Neural progenitor cell (in vitro differentiated cells): ENCODE measurements at regions not wholly inside any gene's neighbourhood (a gene's known extent, or its start where the extent isn't known, plus 50 kb on each side); places are given as distances from the start of the nearest gene placed in this dataset.

ENCODE experiments used
- DNase-seq: peaks from one replicate; pipeline ENCODE4 v3.0.0-alpha.2; 2016; ENCODE audit warnings: low spot score
- H2AFZ ChIP-seq: fragments of 200-600 bp; sonication (generic); replicated peaks from 2 replicates; pipeline ENCODE4 v1.6.1; 2016; ENCODE audit warnings: antibody characterized with exemption
- H3F3A ChIP-seq: fragments of 200-600 bp; sonication (generic); 2 replicates; pipeline ENCODE4 v1.6.1; 2016; ENCODE audit warnings: antibody characterized with exemption, low read depth
- H3K27ac ChIP-seq: fragments of 200-600 bp; sonication (generic); 2 replicates; pipeline ENCODE4 v1.5.1; 2016; ENCODE audit warnings: mild to moderate bottlenecking
- H3K27me3 ChIP-seq: fragments of 200-600 bp; sonication (generic); 2 replicates; pipeline ENCODE4 v1.6.1; 2016; ENCODE audit warnings: mild to moderate bottlenecking, moderate library complexity
- H3K36me3 ChIP-seq: fragments of 200-600 bp; sonication (generic); 2 replicates; pipeline ENCODE4 v1.5.1; 2016
- H3K4me1 ChIP-seq: fragments of 200-600 bp; sonication (generic); 2 replicates; pipeline ENCODE4 v1.6.1; 2016; ENCODE audit warnings: mixed run types
- H3K4me2 ChIP-seq: fragments of 200-600 bp; sonication (generic); 2 replicates; pipeline ENCODE4 v1.6.1; 2016
- H3K4me3 ChIP-seq: fragments of 200-600 bp; sonication (generic); 2 replicates; pipeline ENCODE4 v1.5.1; 2016
- H3K79me2 ChIP-seq: fragments of 200-600 bp; sonication (generic); 2 replicates; pipeline ENCODE4 v1.6.1; 2016; ENCODE audit warnings: low read depth
- H3K9ac ChIP-seq: fragments of 200-600 bp; sonication (generic); 2 replicates; pipeline ENCODE4 v1.6.1; 2016
- H3K9me3 ChIP-seq: fragments of 200-600 bp; sonication (generic); 2 replicates; pipeline ENCODE4 v1.5.1; 2016; ENCODE audit warnings: low read depth
- H4K20me1 ChIP-seq: fragments of 200-600 bp; sonication (generic); 2 replicates; pipeline ENCODE4 v1.6.1; 2016; ENCODE audit warnings: low read depth
- H3K27ac Mint-ChIP-seq: 3 replicates; pipeline ENCODE4 v1.8.0; 2021; ENCODE audit warnings: mixed read lengths
- H3K27me3 Mint-ChIP-seq: 2 replicates; pipeline ENCODE4 v1.8.0; 2022; ENCODE audit warnings: low read depth, mild to moderate bottlenecking, inconsistent platforms, moderate library complexity, mixed read lengths; ENCODE audit not compliant: insufficient read depth
- H3K36me3 Mint-ChIP-seq: 3 replicates; pipeline ENCODE4 v1.8.0; 2021; ENCODE audit warnings: mixed read lengths
- H3K4me1 Mint-ChIP-seq: 3 replicates; pipeline ENCODE4 v1.8.0; 2021; ENCODE audit warnings: mixed read lengths
- H3K4me3 Mint-ChIP-seq: 3 replicates; pipeline ENCODE4 v1.8.0; 2021; ENCODE audit warnings: mild to moderate bottlenecking, moderate library complexity, mixed read lengths
- H3K9me3 Mint-ChIP-seq: 3 replicates; pipeline ENCODE4 v1.8.0; 2020; ENCODE audit warnings: mixed read lengths
- CTCF ChIP-seq: fragments of 200-600 bp; sonication (generic); IDR thresholded peaks from 2 replicates; pipeline ENCODE4 v1.5.1; 2017; ENCODE audit warnings: antibody characterized with exemption, mild to moderate bottlenecking
- EZH2 ChIP-seq: fragments of 200-600 bp; sonication (generic); IDR thresholded peaks from 2 replicates; pipeline ENCODE4 v1.6.1; 2017; ENCODE audit warnings: antibody characterized with exemption, mild to moderate bottlenecking, moderate library complexity
- EZH2phosphoT487 ChIP-seq: fragments of 200-600 bp; sonication (generic); IDR thresholded peaks from 2 replicates; pipeline ENCODE4 v1.6.1; 2017; ENCODE audit warnings: antibody characterized with exemption

DNA sequence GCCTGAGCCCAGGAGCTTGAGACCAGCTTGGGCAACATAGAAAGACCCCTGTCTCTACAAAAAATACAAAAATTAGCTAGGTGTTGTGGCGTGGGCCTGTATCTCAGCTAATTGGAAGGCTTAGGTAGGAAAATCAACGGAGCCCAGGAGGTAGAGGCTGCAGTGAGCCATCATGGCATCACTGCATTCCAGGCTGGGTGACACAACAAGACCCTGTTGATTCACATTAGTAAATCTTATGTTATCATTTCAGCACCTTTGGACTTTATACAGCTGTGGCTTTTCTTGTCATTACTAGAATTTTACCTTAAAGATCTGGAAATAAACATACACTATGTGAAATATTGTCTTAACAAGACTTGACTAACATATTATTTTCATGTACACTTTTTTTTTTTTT, 185.0 kb downstream of the ZNF608 start:
- H3F3A ChIP-seq = no peaks in the 10 kb centered on the region
- H4K20me1 ChIP-seq = no peaks in the 10 kb centered on the region
- H3K36me3 ChIP-seq = no peaks in the 10 kb centered on the region
- H3K27ac Mint-ChIP-seq = no peak overlapping the region
- H3K27me3 ChIP-seq = no peaks in the 10 kb centered on the region
- no peaks in the 10 kb centered on the region for H3K36me3 Mint-ChIP-seq
- H3K4me1 ChIP-seq = no peaks in the 10 kb centered on the region
- TF ChIP-seq EZH2 (no peak), CTCF (no peak), EZH2phosphoT487 (no peak)
- no peak overlapping the region for H2AFZ ChIP-seq
- DNase-seq = no peak
- no peak overlapping the region for H3K27ac ChIP-seq
- no peaks in the 10 kb centered on the region for H3K79me2 ChIP-seq
- H3K9me3 Mint-ChIP-seq = peaks cover 2% of the 10 kb centered on the region
- H3K27me3 Mint-ChIP-seq = peaks cover 5% of the 10 kb centered on the region
- H3K4me3 Mint-ChIP-seq = no peak overlapping the region
- no peak overlapping the region for H3K4me3 ChIP-seq
- no peaks in the 10 kb centered on the region for H3K9me3 ChIP-seq
- H3K4me1 Mint-ChIP-seq = peaks cover 3% of the 10 kb centered on the region
- no peak overlapping the region for H3K9ac ChIP-seq
- no peak overlapping the region for H3K4me2 ChIP-seq

- H3K4me3 ChIP-seq = no peak overlapping the region
- H3K4me1 ChIP-seq = no peaks in the 10 kb centered on the region
- Mint-ChIP-seq H3K36me3 (no peaks in the 10 kb centered on the region), H3K4me3 (no peak overlapping the region), H3K9me3 (peaks cover 3% of the 10 kb centered on the region), H3K27ac (no peak overlapping the region), H3K27me3 (peaks cover 3% of the 10 kb centered on the region), H3K4me1 (peaks cover 3% of the 10 kb centered on the region)
- no peaks in the 10 kb centered on the region for H3K27me3 ChIP-seq
- DNase-seq = no peak
- H3K9ac ChIP-seq = no peak overlapping the region
- no peak overlapping the region for H2AFZ ChIP-seq
- H4K20me1 ChIP-seq = no peaks in the 10 kb centered on the region
- no peak overlapping the region for H3K4me2 ChIP-seq
- H3K27ac ChIP-seq = no peak overlapping the region
- H3K36me3 ChIP-seq = no peaks in the 10 kb centered on the region
- H3F3A ChIP-seq = no peaks in the 10 kb centered on the region
- no peaks in the 10 kb centered on the region for H3K79me2 ChIP-seq
- H3K9me3 ChIP-seq = no peaks in the 10 kb centered on the region
- no peak for TF ChIP-seq EZH2
- no peak for TF ChIP-seq EZH2phosphoT487
- no peak for TF ChIP-seq CTCF
Measured at GRCh38 chr5:124560370-124560769, 186.1 kb downstream of the ZNF608 start.

DNA sequence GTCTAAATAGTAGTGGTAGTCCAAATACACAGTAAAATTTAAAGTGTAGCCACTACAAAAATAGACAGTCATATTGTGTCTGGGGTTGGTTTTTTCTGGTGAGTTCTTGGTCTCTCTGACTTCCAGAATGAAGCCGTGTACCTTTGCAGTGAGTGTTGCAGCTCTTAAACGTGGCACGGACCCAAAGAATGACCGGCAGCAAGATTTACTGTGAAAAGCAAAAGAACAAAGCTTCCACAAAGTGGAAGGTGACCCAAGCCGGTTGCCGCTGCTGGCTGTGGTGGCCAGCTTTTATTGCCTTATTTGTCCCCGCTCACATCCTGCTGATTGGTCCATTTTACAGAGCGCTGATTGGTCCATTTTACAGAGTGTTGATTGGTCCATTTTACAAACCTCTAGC, 188.7 kb downstream of the ZNF608 start:
- peaks cover 6% of the 10 kb centered on the region for H3K4me1 ChIP-seq
- no peaks in the 10 kb centered on the region for H3K27me3 ChIP-seq
- H3F3A ChIP-seq = no peaks in the 10 kb centered on the region
- no peaks in the 10 kb centered on the region for H3K79me2 ChIP-seq
- no peaks in the 10 kb centered on the region for H3K36me3 ChIP-seq
- Mint-ChIP-seq H3K9me3 (peaks cover 3% of the 10 kb centered on the region), H3K4me1 (peaks cover 12% of the 10 kb centered on the region), H3K27me3 (peaks cover 5% of the 10 kb centered on the region), H3K36me3 (no peaks in the 10 kb centered on the region), H3K4me3 (no peak overlapping the region), H3K27ac (no peak overlapping the region)
- H3K9ac ChIP-seq = no peak overlapping the region
- no peak overlapping the region for H3K4me2 ChIP-seq
- TF ChIP-seq EZH2phosphoT487 = no peak
- TF ChIP-seq CTCF = no peak
- no peak for TF ChIP-seq EZH2
- no peak overlapping the region for H3K4me3 ChIP-seq
- H3K9me3 ChIP-seq = no peaks in the 10 kb centered on the region
- H3K27ac ChIP-seq = no peak overlapping the region
- no peaks in the 10 kb centered on the region for H4K20me1 ChIP-seq
- no peak for DNase-seq
- H2AFZ ChIP-seq = no peak overlapping the region
